Stimulated activated CD8-positive, alpha-beta memory T cell treated with anti-CD3 and anti-CD28 coated beads, Interleukin-12 subunit alpha, Interleukin-12 subunit beta, amount 100 ng/mL, for 4 hours (primary cell): ENCODE measurements at regions not wholly inside any gene's neighbourhood (a gene's known extent, or its start where the extent isn't known, plus 50 kb on each side); places are given as distances from the start of the nearest gene placed in this dataset.
"Not testable (repeated sequence)": the region's sequence is repeated elsewhere in the genome, so short reads cannot be mapped to it uniquely, and the experiment has no call there.

Source experiments
- DNase-seq: peaks from one replicate; pipeline ENCODE4 v3.0.0-alpha.2; 2020; ENCODE audit warnings: low read depth

DNA sequence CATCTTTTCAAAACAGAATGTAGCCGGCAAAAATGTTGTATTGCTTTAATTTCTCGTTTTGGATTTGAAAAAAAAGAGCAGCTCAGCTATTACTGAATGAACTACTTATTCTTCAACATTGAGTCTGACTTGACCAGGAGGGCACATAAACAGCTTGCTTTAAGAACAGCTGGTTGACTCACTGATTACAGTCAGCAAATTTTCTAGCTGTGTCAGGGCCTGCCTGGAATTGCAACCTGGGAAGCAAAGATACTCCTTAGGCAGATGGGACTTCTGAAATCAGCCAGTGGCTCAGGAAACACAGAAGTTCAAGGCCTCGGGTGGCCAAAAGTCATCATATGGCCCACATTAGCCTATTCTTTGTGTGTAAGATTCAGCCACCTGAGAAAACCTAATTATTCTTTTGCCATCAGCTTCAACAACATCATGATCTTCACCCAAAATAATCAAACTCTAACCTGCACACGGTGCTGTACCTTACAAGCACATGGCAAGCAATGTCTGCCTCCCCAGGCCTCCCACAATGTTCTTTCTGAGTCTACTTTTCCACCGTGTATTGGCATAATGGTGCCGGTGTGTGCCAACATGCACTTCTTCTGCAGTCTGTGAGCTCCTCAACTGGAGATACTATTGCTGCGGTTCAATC, 307.2 kb downstream of the HHIPL2 start:
- DNase-seq = no peak

DNA sequence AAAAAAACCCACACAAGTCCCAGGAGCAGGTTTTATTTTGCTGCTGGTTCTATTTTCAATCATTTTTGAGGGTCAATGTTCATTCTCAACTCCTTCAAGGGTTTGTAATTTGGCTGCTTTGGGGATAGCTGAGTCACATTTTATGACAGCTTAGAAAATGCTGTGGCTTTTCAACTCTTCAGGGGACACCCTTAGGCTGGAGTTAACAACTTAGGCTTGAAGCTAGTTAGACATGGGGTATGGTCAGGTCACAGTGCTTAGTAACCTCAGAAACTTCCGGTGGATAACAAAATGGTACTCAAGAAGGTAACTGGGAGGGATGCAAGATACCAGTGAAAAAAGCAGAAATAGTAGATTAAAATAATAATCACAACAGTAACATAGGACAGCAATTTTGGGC, 308.8 kb downstream of the HHIPL2 start:
- no peak for DNase-seq

DNA sequence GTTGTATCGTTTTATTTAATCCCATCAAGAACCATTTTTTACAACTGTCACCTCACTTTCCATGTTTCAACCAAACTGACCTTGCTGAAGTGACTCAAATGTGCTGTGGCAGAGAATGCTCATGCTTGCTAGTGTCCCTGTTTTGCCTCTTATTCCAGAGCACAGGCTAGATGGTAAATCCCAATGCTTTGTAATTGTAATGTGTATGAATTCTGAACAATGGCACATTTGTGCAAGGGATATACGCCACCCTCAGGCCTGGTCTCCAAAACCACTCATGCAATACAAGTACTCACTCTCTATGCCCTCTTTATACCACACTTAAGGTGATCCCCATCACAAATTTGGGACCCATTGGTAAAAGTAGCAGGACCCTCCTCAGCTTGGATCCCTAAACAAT, 313.6 kb downstream of the HHIPL2 start:
- no peak for DNase-seq

DNA sequence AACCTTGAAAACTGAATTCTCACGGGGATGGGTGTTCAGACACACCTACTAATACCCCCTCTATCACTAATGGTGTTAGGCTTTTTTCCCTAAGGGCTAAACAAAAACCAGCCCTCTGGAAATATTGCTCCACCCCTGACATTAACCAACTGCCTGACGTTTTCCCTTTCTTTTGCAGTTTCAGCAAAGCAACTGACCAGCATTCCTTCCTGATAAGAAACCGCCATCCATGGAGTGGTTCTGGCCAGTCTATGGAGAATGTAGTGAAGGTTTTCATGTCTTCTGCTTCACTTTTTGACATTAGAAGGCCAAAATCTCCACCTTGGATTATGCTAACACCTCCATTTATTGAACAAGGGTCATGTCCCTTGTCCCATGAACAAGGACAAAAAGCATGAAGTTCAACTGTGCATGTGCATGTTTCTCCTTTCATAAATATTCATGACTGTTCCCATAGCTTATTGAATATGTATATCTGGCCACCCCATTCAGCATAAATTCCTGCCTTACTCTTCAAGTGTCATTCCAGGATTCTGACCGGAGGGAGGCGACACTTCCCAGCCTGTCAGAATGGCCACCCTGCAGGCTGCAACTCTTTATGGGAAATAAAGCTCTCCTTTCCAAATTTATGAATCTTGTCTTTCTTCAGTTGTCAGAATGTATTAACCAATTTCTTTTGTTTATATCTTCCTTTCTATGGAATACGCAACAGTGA, 314.3 kb downstream of the HHIPL2 start:
- no peak for DNase-seq

DNA sequence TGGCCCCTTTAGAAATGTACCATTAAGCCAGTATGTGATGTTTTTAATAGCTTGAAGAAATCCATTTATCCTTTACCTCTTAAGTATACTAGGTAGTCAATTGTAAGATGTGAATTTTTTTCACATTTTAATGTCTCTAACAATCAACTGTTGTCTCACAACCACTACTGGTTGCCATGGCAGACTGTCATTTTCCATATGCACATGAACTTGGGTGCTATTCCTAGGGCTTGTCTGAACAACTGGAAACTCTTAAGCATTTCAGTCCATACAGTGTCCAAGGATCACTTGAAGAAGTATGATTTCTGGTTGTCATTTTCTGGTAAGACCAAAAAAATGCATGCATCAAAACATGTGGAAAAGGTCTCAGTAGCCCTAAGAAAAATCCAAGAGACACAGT, 315.1 kb downstream of the HHIPL2 start:
- no peak for DNase-seq

DNA sequence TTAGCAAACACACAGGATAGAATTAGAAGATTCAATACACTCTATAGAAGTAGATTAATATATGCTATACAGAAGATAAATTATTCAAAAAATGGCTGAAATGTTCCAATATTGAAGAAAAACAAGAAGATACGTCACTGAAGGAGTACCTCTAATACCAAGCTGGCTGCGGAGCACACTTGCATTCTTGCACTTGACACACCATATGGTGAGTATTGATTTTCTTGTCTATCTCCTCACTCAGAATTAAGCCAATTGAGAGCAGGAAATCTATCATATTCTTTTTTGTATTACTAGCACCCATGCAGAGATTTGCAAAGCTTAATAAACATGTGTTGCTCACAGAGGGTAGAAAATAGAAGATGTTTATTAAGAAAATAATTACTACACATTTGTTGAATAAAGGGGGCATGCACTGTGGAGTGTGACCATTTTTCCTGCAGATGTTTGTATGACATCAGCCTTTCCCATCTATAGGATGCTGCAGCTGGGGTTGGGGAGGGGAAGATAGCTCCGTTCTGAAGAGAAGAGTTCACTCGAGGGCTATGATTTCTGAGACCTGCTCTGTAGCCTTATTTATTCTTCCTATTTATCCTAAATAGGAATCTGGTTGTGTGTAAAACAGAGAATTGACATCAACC, 318.1 kb downstream of the HHIPL2 start:
- DNase-seq = no peak

DNA sequence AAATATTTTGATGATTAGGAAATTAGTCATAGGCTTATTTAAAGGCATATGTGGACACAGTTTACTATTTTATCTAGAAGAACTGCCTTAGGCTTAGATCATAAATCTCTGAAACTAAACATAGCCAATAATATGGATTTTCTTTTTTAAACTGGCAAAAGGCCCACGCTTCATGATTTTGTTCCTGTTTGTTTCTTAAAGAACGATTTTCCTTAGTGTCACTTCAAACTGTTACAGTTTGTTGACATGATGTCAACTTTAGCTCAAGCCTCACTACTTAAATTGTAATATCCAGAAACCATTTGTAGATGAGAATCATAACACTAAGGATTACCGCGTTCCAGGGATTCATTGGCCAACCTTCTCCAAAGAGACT, 322.6 kb downstream of the HHIPL2 start:
- no peak for DNase-seq

DNA sequence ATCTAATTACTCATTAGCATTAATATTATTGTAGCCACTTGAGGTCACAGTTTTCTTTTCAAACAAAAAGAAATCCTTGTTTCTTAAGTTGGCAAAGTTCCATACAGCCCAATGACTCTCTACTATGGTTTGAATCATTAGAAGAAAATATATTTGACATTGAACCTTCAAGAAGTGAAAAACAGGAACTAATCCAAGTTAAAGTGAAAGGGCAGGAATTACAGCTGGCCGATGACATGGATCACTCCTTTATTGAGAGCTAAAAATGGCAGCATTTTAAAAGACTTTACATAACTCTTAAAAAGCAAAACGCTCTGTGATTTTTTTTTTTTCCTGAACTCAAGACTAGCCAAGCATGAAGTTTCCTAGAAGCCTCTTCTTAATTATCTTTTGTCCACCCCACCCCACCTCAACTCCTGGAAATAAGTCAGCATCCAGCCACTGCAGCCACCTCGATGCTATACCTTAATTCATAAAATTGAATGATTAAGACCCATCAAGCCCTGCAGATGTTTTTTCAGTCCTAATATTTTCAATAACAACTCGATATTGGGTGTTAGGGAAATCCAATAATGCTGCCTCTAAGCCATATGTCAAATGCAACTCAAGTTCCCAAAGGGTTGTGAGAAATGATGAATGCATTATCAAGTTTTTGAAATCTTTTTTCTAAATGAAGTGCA, 323.1 kb downstream of the HHIPL2 start:
- no peak for DNase-seq

DNA sequence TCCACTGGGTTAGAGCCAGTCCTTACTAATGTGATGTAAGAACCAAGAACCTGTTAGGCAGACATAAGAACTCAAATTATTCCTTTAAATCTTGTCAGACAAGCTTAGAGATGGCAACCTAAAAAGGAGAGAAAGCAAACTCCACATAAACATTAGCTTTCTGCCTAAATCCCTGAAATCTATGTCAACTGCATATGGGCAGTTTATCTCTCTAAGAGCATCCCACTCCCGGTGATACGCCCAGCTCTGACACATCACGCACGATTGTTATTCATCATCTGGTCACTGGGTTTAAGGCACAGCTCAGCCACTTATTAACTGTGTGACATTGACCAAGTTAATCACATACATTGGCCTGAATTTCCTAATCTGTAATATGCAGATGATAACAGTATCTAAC, 323.7 kb downstream of the HHIPL2 start:
- no peak for DNase-seq

DNA sequence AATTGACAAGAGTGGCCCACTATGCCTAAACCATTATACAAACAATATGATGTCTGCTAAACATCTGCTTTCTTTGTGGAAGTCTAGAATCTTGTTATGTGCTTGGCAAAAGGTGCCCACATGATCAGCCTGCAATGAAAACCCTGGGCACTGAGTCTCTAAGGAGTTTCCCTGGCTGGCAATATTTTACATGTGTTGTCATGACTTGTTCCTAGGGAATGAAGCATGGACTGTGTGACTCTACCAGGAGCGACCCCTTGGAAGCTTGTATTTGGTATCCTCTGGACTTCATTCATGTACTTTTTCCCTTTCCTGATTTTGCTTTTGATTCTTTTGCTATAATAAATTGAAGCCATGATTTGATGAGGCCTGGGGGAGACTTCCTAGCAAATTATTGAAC, 324.9 kb downstream of the HHIPL2 start:
- DNase-seq = no peak

DNA sequence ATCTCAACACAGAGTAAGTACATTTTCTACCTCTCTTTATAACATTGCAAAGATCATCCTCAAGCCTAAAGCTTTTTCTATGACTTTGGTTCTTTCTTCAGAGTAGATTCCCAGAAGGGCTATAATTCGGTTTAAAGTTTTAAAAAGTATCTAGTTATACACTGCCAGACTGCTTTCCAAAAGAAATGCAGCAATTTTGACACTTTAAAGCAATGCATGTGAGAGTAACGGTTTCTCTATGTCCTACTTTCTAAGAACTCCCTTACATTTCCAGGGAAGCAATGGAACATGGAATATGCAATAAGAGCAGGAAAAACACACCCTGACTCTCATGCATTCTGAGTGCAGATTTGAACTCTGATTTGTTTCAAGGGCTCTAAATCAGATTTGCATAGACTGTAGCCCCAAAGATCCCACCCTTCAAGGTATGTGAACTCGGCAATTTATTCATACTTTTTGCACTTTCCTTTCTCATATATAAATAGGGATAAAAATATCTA, 331.6 kb downstream of the HHIPL2 start:
- DNase-seq = no peak

DNA sequence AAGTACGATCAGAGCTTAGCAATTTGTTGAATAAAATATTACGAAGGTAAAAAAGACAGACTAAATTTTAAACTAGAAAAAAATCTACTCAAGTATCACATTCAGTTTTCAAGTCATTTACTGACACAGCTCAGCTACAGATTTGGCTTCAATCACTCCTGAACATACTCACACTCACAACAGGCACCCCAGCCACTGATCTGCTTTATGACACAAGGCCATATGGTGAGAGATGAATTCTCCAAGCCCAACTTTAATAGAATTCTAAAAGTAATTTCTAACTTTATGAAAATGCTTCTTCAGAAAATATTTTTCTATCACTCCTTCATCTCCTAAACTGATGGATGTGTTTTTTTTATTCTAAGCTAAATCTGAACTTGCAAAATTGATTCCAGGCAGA, 337.1 kb downstream of the HHIPL2 start:
- DNase-seq = no peak

DNA sequence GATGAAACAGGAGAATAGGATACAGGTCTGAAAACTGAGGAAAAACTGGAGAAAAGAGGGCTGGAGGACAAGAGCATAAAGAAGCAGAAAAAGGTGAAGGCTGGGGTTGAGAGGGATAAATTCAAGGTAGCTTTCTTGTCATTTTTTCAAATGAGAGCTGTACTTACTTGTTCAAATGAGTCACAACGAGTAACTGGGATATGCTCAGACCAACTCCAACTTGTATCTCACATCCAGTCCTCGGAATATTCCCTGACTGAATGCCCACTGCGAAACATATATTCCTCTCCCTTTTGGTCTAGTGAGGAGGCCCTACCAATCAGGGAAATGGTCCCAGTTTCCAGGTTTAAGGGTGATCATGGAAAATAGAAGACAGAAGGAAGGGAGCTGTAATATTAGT, 343.4 kb downstream of the HHIPL2 start:
- no peak for DNase-seq

DNA sequence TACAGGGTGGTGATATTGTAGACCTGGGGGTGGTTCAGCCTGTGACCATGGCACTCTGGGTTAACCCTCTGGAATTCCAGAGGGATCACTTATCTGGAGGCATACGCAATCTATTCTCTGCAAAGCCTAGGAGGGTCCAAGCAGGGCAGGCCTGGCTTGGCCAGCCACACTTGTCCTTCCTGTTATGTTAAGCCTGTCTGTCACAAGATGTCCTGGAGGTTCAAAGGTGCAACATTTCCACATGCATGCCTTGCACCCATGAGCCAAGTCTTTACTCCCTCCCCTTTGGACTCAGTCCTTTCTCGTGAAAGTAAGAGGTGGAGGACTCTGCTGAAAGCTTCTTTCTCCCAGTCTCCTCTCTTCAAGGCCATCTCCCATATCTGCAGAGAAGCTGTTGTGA, 345.1 kb downstream of the HHIPL2 start:
- no peak for DNase-seq

DNA sequence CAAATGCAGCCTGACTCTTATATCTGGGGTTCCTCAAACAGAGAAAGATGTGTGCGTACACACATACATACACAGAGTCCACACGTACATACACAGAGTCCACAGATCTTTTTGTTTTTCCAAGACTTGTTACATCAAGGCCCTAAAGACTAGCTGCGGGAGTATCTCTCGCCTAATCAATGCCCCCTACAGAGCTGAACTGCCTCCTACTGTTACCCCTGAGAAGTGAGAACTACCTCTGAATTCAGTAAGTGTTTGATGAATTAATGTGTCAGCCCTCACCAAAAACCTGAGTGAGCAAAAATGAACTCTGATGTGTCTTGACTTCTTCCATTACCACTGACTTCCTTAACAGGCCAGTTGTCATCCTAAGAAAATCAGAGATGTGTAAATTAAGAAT, 351.2 kb downstream of the HHIPL2 start:
- DNase-seq = no peak

DNA sequence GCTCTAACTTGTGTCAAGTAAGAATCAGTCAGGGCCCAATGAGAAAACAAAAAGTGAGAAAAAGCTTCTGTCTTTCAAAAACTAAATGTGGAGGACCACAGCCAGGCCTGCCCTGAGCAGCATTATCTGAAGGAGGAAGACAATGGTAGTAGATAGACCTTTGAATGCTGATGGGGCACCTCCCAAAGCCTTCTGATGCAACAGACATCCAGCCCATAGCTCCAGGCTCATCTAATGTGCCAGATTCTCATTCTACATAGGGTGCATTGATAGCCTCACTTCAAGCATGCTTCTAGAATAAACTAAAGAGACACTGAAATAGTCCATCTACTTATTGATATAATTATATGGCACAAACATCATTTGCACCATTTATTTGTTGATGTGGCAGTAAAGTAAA, 351.6 kb downstream of the HHIPL2 start:
- no peak for DNase-seq

DNA sequence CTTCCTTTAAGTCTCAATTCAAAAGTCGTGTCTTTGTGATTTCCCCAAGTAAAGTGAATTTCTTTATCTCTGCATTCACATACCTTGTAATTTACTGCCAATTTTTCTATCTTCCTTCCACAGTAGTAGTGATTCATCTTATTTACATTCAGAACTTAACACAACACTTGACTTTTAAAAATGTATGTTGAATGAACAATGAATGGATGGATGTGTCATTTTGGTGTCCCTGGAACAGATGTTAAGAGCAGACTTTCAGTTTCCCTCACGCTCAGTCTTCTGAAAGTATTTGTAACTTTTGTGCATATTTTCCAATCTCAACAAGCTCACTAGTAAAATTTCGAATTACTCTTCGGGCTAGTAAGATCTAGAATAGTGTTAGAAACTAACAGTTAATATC, 352.0 kb downstream of the HHIPL2 start:
- DNase-seq = no peak

DNA sequence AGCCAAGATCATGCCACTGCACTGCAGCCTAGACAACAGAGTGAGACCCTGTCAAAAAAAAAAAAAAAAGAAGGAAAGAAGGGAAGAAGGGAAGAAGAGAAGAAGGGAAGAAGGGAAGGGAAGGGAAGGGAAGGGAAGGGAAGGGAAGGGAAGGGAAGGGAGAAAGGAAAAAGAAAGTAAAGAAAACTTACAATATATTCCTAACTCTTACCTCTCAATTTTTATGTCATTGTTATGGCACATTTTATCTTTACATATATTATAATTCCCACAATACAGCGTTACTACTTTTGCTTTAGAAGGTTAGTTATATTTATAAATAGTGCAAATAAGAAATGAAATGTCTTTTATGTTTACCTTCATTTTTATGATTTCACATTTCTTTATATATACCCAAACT, 358.7 kb downstream of the HHIPL2 start:
- no peak for DNase-seq

DNA sequence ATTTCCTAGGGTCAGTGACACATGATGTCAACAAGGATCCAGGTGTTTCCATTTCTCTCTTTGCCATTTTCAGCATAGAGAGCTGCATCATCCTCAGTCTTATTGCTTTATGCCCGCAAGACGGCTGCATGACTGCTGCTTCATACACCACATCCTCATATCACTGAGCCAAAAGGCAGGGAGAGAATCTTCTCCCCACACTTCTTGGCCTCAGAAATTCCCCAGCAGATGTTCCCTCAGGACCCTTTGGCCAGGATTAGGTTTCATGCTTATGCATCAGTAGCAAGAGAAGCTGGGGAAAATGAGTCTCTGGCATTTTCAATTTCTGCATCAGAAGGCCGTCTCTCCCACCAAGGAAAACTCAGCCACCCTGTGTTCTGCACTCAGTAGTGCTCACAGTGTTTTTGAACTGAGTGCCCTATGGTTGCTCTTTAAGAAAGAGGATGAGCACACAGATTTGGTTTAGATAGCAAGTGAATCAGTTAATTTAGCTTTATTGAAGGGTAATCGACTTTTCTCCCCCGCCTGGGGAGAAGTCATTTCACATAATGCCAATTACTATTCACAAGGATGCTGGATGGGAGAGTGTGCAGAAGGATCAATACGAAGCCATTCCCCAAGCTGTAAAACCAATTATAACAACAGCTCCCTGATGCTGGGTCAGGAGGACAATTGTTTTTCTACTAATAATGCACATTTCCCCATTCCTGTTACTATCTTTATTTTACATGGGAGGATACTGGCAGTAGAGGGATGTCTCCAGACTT, 360.2 kb downstream of the HHIPL2 start:
- no peak for DNase-seq

DNA sequence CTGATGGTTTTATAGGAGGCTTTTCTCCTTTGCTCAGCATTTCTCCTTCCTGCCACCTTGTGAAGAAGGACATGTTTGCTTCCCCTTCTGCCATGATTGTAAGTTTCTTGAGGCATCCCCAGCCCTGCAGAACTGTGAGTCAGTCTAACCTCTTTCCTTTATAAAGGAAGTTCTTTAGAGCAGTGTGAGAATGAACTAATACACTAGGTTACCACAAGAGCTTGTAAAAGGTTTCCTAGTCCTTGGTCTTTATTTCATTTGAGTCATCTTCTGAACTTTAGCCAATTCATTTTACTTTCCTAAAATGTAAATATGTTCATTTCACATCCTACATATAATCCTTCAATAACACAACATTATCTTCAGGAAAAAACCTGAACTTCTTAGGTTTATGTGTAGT, 365.3 kb downstream of the HHIPL2 start:
- no peak for DNase-seq

DNA sequence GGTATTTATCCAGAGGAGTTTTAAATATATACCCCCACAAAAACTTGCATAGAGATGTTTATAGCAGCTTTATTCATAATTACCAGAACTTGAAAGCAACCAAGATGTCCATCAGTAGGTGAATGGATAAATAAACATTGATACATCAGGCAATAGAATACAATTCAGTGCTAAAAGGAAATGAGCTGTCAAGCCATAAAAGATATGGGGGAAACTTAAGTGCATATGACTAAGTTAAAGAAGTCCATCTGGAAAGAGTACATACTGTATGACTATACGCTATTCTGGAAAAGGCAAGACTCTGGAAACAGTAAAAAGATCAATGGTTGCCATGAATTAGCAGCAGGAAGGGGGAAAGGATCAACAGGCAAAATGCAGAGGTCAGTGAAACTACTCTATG, 366.7 kb downstream of the HHIPL2 start:
- DNase-seq = no peak

DNA sequence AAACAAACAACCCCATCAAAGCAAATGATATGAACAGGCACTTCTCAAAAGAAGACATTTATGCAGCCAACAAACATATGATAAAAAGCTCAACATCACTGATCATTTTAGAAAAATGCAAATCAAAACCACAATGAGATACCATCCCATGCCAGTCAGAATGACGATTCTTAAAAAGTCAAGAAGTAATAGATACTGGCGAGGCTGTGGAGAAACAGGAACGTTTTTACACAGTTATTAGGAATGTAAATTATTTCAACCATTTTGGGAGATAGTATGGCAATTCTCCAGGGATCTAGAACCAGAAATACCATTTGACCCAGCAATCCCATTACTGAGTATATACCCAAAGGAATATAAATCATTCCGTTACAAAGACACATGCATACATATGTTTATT, 370.4 kb downstream of the HHIPL2 start:
- not testable (repeated sequence) for DNase-seq
